Immature natural killer cell (primary cell): ENCODE measurements at regions not wholly inside any gene's neighbourhood (a gene's known extent, or its start where the extent isn't known, plus 50 kb on each side); places are given as distances from the start of the nearest gene placed in this dataset.

Experiments used
- DNase-seq, 3 donors: peaks; one replicate each; pipeline ENCODE4 v3.0.0; 2022; ENCODE audit warnings: mixed read lengths in 1 of 3
- H3K27ac Mint-ChIP-seq, 6 donors: one replicate each; pipeline ENCODE4 v1.8.0; 2020; ENCODE audit warnings: mixed read lengths in 6 of 6, mild to moderate bottlenecking in 5 of 6, inconsistent platforms in 4 of 6, moderate library complexity in 3 of 6
- H3K27me3 Mint-ChIP-seq, 3 donors: one replicate each; pipeline ENCODE4 v1.8.0; 2020 to 2021; ENCODE audit warnings: low read depth in 3 of 3, mild to moderate bottlenecking in 3 of 3, mixed read lengths in 3 of 3, moderate library complexity in 3 of 3, inconsistent platforms in 1 of 3
- H3K36me3 Mint-ChIP-seq, 3 donors: one replicate each; pipeline ENCODE4 v1.8.0; 2020; ENCODE audit warnings: mixed read lengths in 3 of 3, inconsistent platforms in 2 of 3, mild to moderate bottlenecking in 2 of 3
- H3K4me1 Mint-ChIP-seq, 2 donors: one replicate each; pipeline ENCODE4 v1.8.0; 2020; ENCODE audit warnings: inconsistent platforms in 2 of 2, mild to moderate bottlenecking in 2 of 2, mixed read lengths in 2 of 2, moderate library complexity in 1 of 2
- H3K4me3 Mint-ChIP-seq, 5 donors: one replicate each; pipeline ENCODE4 v1.8.0; 2020; ENCODE audit warnings: mild to moderate bottlenecking in 5 of 5, mixed read lengths in 5 of 5, inconsistent platforms in 3 of 5, moderate library complexity in 3 of 5
- H3K9me3 Mint-ChIP-seq, 6 donors: one replicate each; pipeline ENCODE4 v1.8.0; 2020; ENCODE audit warnings: mild to moderate bottlenecking in 6 of 6, mixed read lengths in 6 of 6, inconsistent platforms in 4 of 6, moderate library complexity in 3 of 6

- H3K27ac Mint-ChIP-seq: peak overlapping the region in 3 of 6 donors; percentile 30 to 57 (median 48)
- H3K4me3 Mint-ChIP-seq: no peak overlapping the region
Measured at GRCh38 chr1:77632216-77632615, 50.2 kb downstream of the ZZZ3 start.

GRCh38 chr1:77631751-77632150, 50.7 kb downstream of the ZZZ3 start:
- Mint-ChIP-seq H3K36me3 (peaks cover 15 to 37% (median 22%) of the 10 kb centered on the region in 3 donors), H3K27me3 (no peaks in the 10 kb centered on the region), H3K27ac (peak overlapping the region in 4 of 6 donors; percentile 23 to 48 (median 37)), H3K4me3 (no peak overlapping the region), H3K4me1 (peaks cover 3 to 13% of the 10 kb centered on the region in 2 donors), H3K9me3 (no peaks in the 10 kb centered on the region)
- DNase-seq: no peak

More at GRCh38 chr1:77632216-77632615, 50.2 kb downstream of the ZZZ3 start:
- no peak for DNase-seq
- Mint-ChIP-seq H3K27me3 (no peaks in the 10 kb centered on the region), H3K9me3 (no peaks in the 10 kb centered on the region), H3K36me3 (peaks cover 15 to 37% (median 22%) of the 10 kb centered on the region in 3 donors), H3K4me1 (peaks cover 3 to 13% of the 10 kb centered on the region in 2 donors)

GRCh38 chr1:77631302-77631701, 51.2 kb downstream of the ZZZ3 start:
- peaks cover 15 to 37% (median 22%) of the 10 kb centered on the region in 3 donors for H3K36me3 Mint-ChIP-seq
- H3K9me3 Mint-ChIP-seq: no peaks in the 10 kb centered on the region
- H3K27me3 Mint-ChIP-seq: no peaks in the 10 kb centered on the region
- H3K27ac Mint-ChIP-seq: no peak overlapping the region
- DNase-seq: no peak
- H3K4me3 Mint-ChIP-seq: no peak overlapping the region
- peaks cover 3 to 13% of the 10 kb centered on the region in 2 donors for H3K4me1 Mint-ChIP-seq

- Mint-ChIP-seq H3K9me3 (no peaks in the 10 kb centered on the region), H3K4me3 (no peak overlapping the region), H3K4me1 (peaks cover 3 to 13% of the 10 kb centered on the region in 2 donors), H3K27me3 (no peaks in the 10 kb centered on the region), H3K27ac (no peak overlapping the region), H3K36me3 (peaks cover 22 to 37% (median 26%) of the 10 kb centered on the region in 3 donors)
- no peak for DNase-seq
Measured at GRCh38 chr1:77627978-77628570, 54.4 kb downstream of the ZZZ3 start.

- peak overlapping the region in 4 of 6 donors; percentile 4 to 19 (median 9) for H3K27ac Mint-ChIP-seq
Measured at GRCh38 chr1:77625250-77625649, 57.2 kb downstream of the ZZZ3 start.

GRCh38 chr1:77624102-77624501, 58.4 kb downstream of the ZZZ3 start:
- Mint-ChIP-seq H3K4me1 (peaks cover 0 to 12% of the 10 kb centered on the region in 2 donors), H3K4me3 (no peak overlapping the region), H3K36me3 (peaks cover 24 to 27% (median 25%) of the 10 kb centered on the region in 3 donors), H3K27me3 (no peaks in the 10 kb centered on the region), H3K27ac (peak overlapping the region in 1 of 6 donors; percentile 9), H3K9me3 (no peaks in the 10 kb centered on the region)
- DNase-seq: no peak

More at GRCh38 chr1:77625250-77625649, 57.2 kb downstream of the ZZZ3 start:
- no peak overlapping the region for H3K4me3 Mint-ChIP-seq
- DNase-seq: no peak
- H3K9me3 Mint-ChIP-seq: no peaks in the 10 kb centered on the region
- H3K4me1 Mint-ChIP-seq: peaks cover 0 to 6% of the 10 kb centered on the region in 2 donors
- no peaks in the 10 kb centered on the region for H3K27me3 Mint-ChIP-seq
- H3K36me3 Mint-ChIP-seq: peaks cover 20 to 28% (median 20%) of the 10 kb centered on the region in 3 donors

- Mint-ChIP-seq H3K4me3 (no peak overlapping the region), H3K27me3 (no peaks in the 10 kb centered on the region), H3K36me3 (peaks cover 19 to 30% (median 20%) of the 10 kb centered on the region in 3 donors), H3K4me1 (peaks cover 0 to 12% of the 10 kb centered on the region in 2 donors), H3K9me3 (no peaks in the 10 kb centered on the region), H3K27ac (no peak overlapping the region)
- DNase-seq: no peak
Measured at GRCh38 chr1:77623066-77623465, 59.4 kb downstream of the ZZZ3 start.

GRCh38 chr1:77620273-77620672, 62.2 kb downstream of the ZZZ3 start:
- DNase-seq: no peak
- no peaks in the 10 kb centered on the region for H3K27me3 Mint-ChIP-seq
- peaks cover 0 to 12% of the 10 kb centered on the region in 2 donors for H3K4me1 Mint-ChIP-seq
- peak overlapping the region in 4 of 6 donors; percentile 2 to 47 (median 14) for H3K27ac Mint-ChIP-seq
- H3K36me3 Mint-ChIP-seq: peaks cover 15 to 33% (median 15%) of the 10 kb centered on the region in 3 donors
- no peaks in the 10 kb centered on the region for H3K9me3 Mint-ChIP-seq
- H3K4me3 Mint-ChIP-seq: no peak overlapping the region

GRCh38 chr1:77614037-77614436, 68.4 kb downstream of the ZZZ3 start:
- H3K27me3 Mint-ChIP-seq: peaks cover 0 to 2% (median 0%) of the 10 kb centered on the region in 3 donors
- no peak overlapping the region for H3K27ac Mint-ChIP-seq
- peaks cover 0 to 19% of the 10 kb centered on the region in 2 donors for H3K4me1 Mint-ChIP-seq
- H3K36me3 Mint-ChIP-seq: peaks cover 20 to 31% (median 25%) of the 10 kb centered on the region in 3 donors
- H3K9me3 Mint-ChIP-seq: peaks cover 3 to 16% (median 9%) of the 10 kb centered on the region in 6 donors
- no peak overlapping the region for H3K4me3 Mint-ChIP-seq
- no peak for DNase-seq
